Keratinocyte (primary cell): ENCODE measurements at regions not wholly inside any gene's neighbourhood (a gene's known extent, or its start where the extent isn't known, plus 50 kb on each side); places are given as distances from the start of the nearest gene placed in this dataset.

Source experiments
- DNase-seq: peaks from one replicate; pipeline ENCODE4 v3.0.0-alpha.2; 2011; ENCODE audit warnings: low read depth, missing footprints, low spot score
- FAIRE-seq: peaks from 2 replicates; lab custom pipeline; 2011; peaks lifted over from hg19 to GRCh38; lab: Jason Lieb, UNC
- H2AFZ ChIP-seq: 2 replicates; pipeline ENCODE4 v1.6.0; 2012; ENCODE audit warnings: low read length, control low read depth, inconsistent platforms; ENCODE audit not compliant: control insufficient read depth
- H3K27ac ChIP-seq: 2 replicates; pipeline ENCODE4 v1.5.1; 2011; ENCODE audit warnings: low read length; ENCODE audit not compliant: control insufficient read depth, insufficient read depth
- H3K27me3 ChIP-seq: 3 replicates; pipeline ENCODE4 v1.6.0; 2011; ENCODE audit warnings: low read length; ENCODE audit not compliant: control insufficient read depth, insufficient read depth; ENCODE audit errors: extremely low read depth
- H3K36me3 ChIP-seq, 2 experiments: 2 replicates in 1 of 2; 3 replicates in 1 of 2; pipeline ENCODE4 v1.5.1; 2011; ENCODE audit warnings: low read length in 2 of 2, mild to moderate bottlenecking in 1 of 2; ENCODE audit not compliant: control insufficient read depth in 2 of 2, insufficient read depth in 2 of 2; ENCODE audit errors: extremely low read depth in 1 of 2
- H3K4me1 ChIP-seq: 3 replicates; pipeline ENCODE4 v1.5.1; 2011; ENCODE audit warnings: low read length; ENCODE audit not compliant: control insufficient read depth, insufficient read depth; ENCODE audit errors: extremely low read depth
- H3K4me2 ChIP-seq: 3 replicates; pipeline ENCODE4 v1.6.0; 2011; ENCODE audit warnings: low read depth, low read length; ENCODE audit not compliant: control insufficient read depth, insufficient read depth; ENCODE audit errors: extremely low read depth
- H3K4me3 ChIP-seq, 3 experiments: fragments of 200-600 bp in 1 of 3; sonication (generic) in 1 of 3; 2 replicates in 2 of 3; 3 replicates in 1 of 3; pipeline ENCODE4 v1.5.1; 2011 to 2016; ENCODE audit warnings: low read length in 3 of 3, mild to moderate bottlenecking in 3 of 3, control low read depth in 2 of 3, inconsistent platforms in 1 of 3, low read depth in 1 of 3, mixed read lengths in 1 of 3, mixed run types in 1 of 3, moderate library complexity in 1 of 3; ENCODE audit not compliant: control insufficient read depth in 2 of 3, insufficient read depth in 2 of 3; ENCODE audit errors: extremely low read depth in 1 of 3
- H3K79me2 ChIP-seq: 2 replicates; pipeline ENCODE4 v1.6.0; 2012; ENCODE audit warnings: low read length; ENCODE audit not compliant: control insufficient read depth, insufficient read depth
- H3K9ac ChIP-seq: 3 replicates; pipeline ENCODE4 v1.6.0; 2011; ENCODE audit warnings: low read length; ENCODE audit not compliant: control insufficient read depth, insufficient read depth; ENCODE audit errors: extremely low read depth
- H3K9me1 ChIP-seq: 3 replicates; pipeline ENCODE4 v1.6.0; 2011; ENCODE audit warnings: low read length; ENCODE audit not compliant: control insufficient read depth, insufficient read depth; ENCODE audit errors: extremely low read depth
- H3K9me3 ChIP-seq: 2 replicates; pipeline ENCODE4 v1.5.1; 2012; ENCODE audit warnings: low read depth, low read length; ENCODE audit not compliant: control insufficient read depth
- H4K20me1 ChIP-seq: 3 replicates; pipeline ENCODE4 v1.6.0; 2011; ENCODE audit warnings: low read length; ENCODE audit not compliant: control insufficient read depth, insufficient read depth; ENCODE audit errors: extremely low read depth
- CTCF ChIP-seq, 3 experiments: IDR thresholded peaks in 1 of 3; conservative IDR thresholded peaks in 1 of 3; optimal IDR thresholded peaks in 1 of 3; 2 replicates in 2 of 3; 3 replicates in 1 of 3; pipeline versions ENCODE3 to v1.5.1; 2011; ENCODE audit warnings: low read length in 3 of 3, mild to moderate bottlenecking in 3 of 3, moderate library complexity in 2 of 3, control low read depth in 1 of 3, inconsistent platforms in 1 of 3; ENCODE audit not compliant: insufficient read depth in 2 of 3; ENCODE audit errors: extremely low read depth in 1 of 3
- EZH2 ChIP-seq: IDR thresholded peaks from one replicate; pipeline ENCODE4 v1.6.1; 2012; ENCODE audit warnings: inconsistent platforms, mild to moderate bottlenecking, low read length, moderate library complexity
- dilution Hi-C: fragments of 300-500 bp; cut with MboI; formaldehyde crosslinking; loops from one replicate; pipeline ENCODE4 v1.7.0; 2020; ENCODE audit warnings: low sequenced_read_pairs; ENCODE audit not compliant: extremely low pct_ligation_motif_present

DNA sequence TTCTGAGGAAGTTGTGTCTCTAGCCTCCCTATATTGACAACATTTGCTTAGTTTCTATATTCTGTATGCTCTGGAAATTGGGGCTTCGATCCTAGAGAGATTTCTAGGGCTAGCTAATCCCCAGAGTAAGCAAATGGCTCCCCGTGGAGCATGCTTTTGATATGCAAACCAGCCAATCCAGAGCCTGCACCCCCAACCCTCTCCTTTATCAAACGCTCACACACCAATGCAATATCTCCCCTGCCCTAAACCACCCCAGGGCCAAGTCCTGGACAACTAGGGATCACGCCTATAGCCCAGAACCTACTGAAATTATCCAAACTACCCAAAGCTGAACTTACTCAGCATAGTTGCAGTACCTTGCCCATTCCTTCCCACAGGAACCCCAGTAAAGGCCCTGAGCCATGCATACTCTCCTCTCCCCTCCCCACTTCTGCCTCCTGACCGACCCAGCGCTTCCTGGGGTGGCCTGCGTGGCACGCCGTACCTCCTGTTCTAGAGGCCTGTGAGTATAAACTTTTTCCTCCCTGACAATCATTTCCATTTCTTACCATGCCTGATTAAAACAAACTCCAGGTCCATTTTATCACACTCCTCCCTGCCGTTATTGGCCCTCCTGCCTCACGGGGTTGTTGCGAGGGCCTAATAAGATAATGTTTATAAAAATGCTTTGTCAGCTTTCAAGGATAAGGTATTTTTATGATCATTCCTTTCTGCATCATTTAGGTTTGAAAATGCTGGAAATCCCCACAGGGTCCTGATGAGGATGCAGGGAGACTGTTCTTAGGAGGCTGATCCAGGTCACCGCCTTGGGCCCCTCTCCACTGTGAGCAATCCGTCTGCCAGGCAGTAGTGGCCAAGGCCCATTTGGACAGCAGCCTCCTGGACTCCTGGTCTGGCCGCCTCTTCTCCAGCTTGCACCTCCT lies 102.7 kb downstream of the TENT5C start:
- Histone ChIP-seq H3K9ac (no peak overlapping the region), H3K27ac (no peak overlapping the region), H3K4me1 (no peaks in the 10 kb centered on the region), H3K36me3 (no peaks in the 10 kb centered on the region), H3K4me3 (no peak overlapping the region), H4K20me1 (no peaks in the 10 kb centered on the region), H3K79me2 (no peaks in the 10 kb centered on the region), H3K27me3 (no peaks in the 10 kb centered on the region), H2AFZ (no peak overlapping the region), H3K9me3 (no peaks in the 10 kb centered on the region), H3K9me1 (no peaks in the 10 kb centered on the region), H3K4me2 (no peak overlapping the region)
- TF ChIP-seq CTCF (optimal IDR thresholded peaks at IDR 0.05 in 1 of 3, IDR thresholded peaks at IDR 0.05 in 1 of 3, conservative IDR thresholded peaks at IDR 0.05 in 1 of 3; ENCODE audit: extremely low read depth in 1 of 3, insufficient read depth in 2 of 3, low read length in 3 of 3) (no peak), EZH2 (no peak)
- no peak for DNase-seq
- no peak for FAIRE-seq
- dilution Hi-C loops: no loop called here

- DNase-seq (no peak), FAIRE-seq (no peak)
- no peaks in the 10 kb centered on the region for H3K9me1 ChIP-seq
- no peaks in the 10 kb centered on the region for H4K20me1 ChIP-seq
- H3K4me3 ChIP-seq: no peak overlapping the region
- H3K36me3 ChIP-seq: no peaks in the 10 kb centered on the region
- H3K79me2 ChIP-seq: no peaks in the 10 kb centered on the region
- H3K9me3 ChIP-seq: no peaks in the 10 kb centered on the region
- H3K27me3 ChIP-seq: no peaks in the 10 kb centered on the region
- H3K4me2 ChIP-seq: no peak overlapping the region
- dilution Hi-C loops: no loop called here
- no peaks in the 10 kb centered on the region for H3K4me1 ChIP-seq
- no peak overlapping the region for H2AFZ ChIP-seq
- no peak overlapping the region for H3K27ac ChIP-seq
- no peak overlapping the region for H3K9ac ChIP-seq
- TF ChIP-seq CTCF (optimal IDR thresholded peaks at IDR 0.05 in 1 of 3, IDR thresholded peaks at IDR 0.05 in 1 of 3, conservative IDR thresholded peaks at IDR 0.05 in 1 of 3; ENCODE audit: extremely low read depth in 1 of 3, insufficient read depth in 2 of 3, low read length in 3 of 3): no peak
- no peak for TF ChIP-seq EZH2
Observed at GRCh38 chr1:117709249-117709691, 103.4 kb downstream of the TENT5C start.
